HCT116 (cell line): ENCODE measurements at regions not wholly inside any gene's neighbourhood (a gene's known extent, or its start where the extent isn't known, plus 50 kb on each side); places are given as distances from the start of the nearest gene placed in this dataset.

ENCODE experiments used
- ATAC-seq: fragments of 200-7000 bp; cut with Tn5 transposase; 2 replicates; pipeline ENCODE4 v1.9.1; 2020; ENCODE audit warnings: mild to moderate bottlenecking, moderate library complexity
- BruUV-seq: library from RNA; stranded (reverse); fragments of 400-500 nt; replicated peaks from 2 replicates; lab custom pipeline; 2021; lab: Mats Ljungman, UMichigan
- CTCF ChIA-PET: fragments of 300-600 bp; sonication (Branson Sonifier 250); formaldehyde crosslinking; loops from one replicate; lab custom pipeline; 2021; ENCODE audit warnings: antibody characterized with exemption; lab: Charles Lee
- POLR2A ChIA-PET: fragments of 300-600, 350-600 bp; sonication (Branson Sonifier 250); formaldehyde crosslinking; loops from one replicate; lab custom pipeline; 2021; ENCODE audit warnings: antibody characterized with exemption; lab: Charles Lee
- RAD21 ChIA-PET, 2 experiments: fragments of 300-600 bp; sonication (Branson Sonifier 250); formaldehyde crosslinking; loops; one replicate each; lab custom pipeline; 2023; ENCODE audit warnings: low total read pairs in 2 of 2; ENCODE audit not compliant: uncharacterized antibody in 2 of 2, unreplicated experiment in 2 of 2, low non-redundant PET in 1 of 2; lab: Charles Lee
- DNase-seq: peaks from one replicate; pipeline ENCODE4 v3.0.0-alpha.2; 2010; ENCODE audit warnings: low read depth, low spot score
- H2AFZ ChIP-seq: fragments of 200-600 bp; shearing (Covaris generic), sonication (generic); 2 replicates; pipeline ENCODE4 v1.6.1; 2017; ENCODE audit warnings: low read depth, mixed run types, mixed read lengths, antibody characterized with exemption, low read length; ENCODE audit not compliant: poor library complexity, severe bottlenecking
- H3K27ac ChIP-seq: 2 replicates; pipeline ENCODE4 v1.5.1; 2012; ENCODE audit warnings: low read depth, low read length
- H3K27me3 ChIP-seq: fragments of 200-600 bp; sonication (generic); 2 replicates; pipeline ENCODE4 v1.6.1; 2016; ENCODE audit warnings: mixed run types, low read length, mixed read lengths; ENCODE audit not compliant: insufficient read depth
- H3K36me3 ChIP-seq, 2 experiments: fragments of 200-500 bp in 1 of 2; fragments of 200-600 bp in 1 of 2; sonication (Bioruptor generic) in 1 of 2; sonication (generic) in 1 of 2; 2 replicates each; pipeline versions ENCODE4 v1.5.1 to v1.6.1; 2014 to 2016; ENCODE audit warnings: low read length in 2 of 2, inconsistent platforms in 1 of 2, mixed read lengths in 1 of 2, mixed run types in 1 of 2; ENCODE audit not compliant: insufficient read depth in 2 of 2, control insufficient read depth in 1 of 2
- H3K4me1 ChIP-seq, 2 experiments: fragments of 200-600 bp in 1 of 2; sonication (generic) in 1 of 2; 2 replicates each; pipeline versions ENCODE4 v1.5.1 to v1.6.1; 2012 to 2017; ENCODE audit warnings: low read length in 2 of 2, inconsistent platforms in 1 of 2, mild to moderate bottlenecking in 1 of 2, mixed read lengths in 1 of 2, mixed run types in 1 of 2, moderate library complexity in 1 of 2; ENCODE audit not compliant: insufficient read depth in 2 of 2, control insufficient read depth in 1 of 2
- H3K4me2 ChIP-seq: fragments of 200-600 bp; sonication (generic); 2 replicates; pipeline ENCODE4 v1.6.1; 2017; ENCODE audit warnings: mixed run types, low read length, mixed read lengths
- H3K4me3 ChIP-seq, 2 experiments: fragments of 200-600 bp in 1 of 2; sonication (generic) in 1 of 2; replicated peaks in 1 of 2; 2 replicates each; pipeline ENCODE4 v1.5.1; 2011 to 2016; ENCODE audit warnings: low read length in 2 of 2, control low read depth in 1 of 2, low read depth in 1 of 2, mild to moderate bottlenecking in 1 of 2, mixed read lengths in 1 of 2, mixed run types in 1 of 2
- H3K79me2 ChIP-seq: fragments of 200-600 bp; sonication (generic); 2 replicates; pipeline ENCODE4 v1.6.1; 2017; ENCODE audit warnings: mild to moderate bottlenecking, mixed run types, low read length, moderate library complexity, mixed read lengths; ENCODE audit not compliant: insufficient read depth
- H3K9ac ChIP-seq: fragments of 200-600 bp; sonication (generic); 2 replicates; pipeline ENCODE4 v1.6.1; 2016; ENCODE audit warnings: low read length, mixed read lengths
- H3K9me2 ChIP-seq: fragments of 200-600 bp; sonication (generic), shearing (Covaris generic); 2 replicates; pipeline ENCODE4 v1.6.1; 2017; ENCODE audit warnings: mixed run types, mild to moderate bottlenecking, moderate library complexity; ENCODE audit not compliant: insufficient read depth
- H3K9me3 ChIP-seq, 2 experiments: fragments of 200-500 bp in 1 of 2; fragments of 200-600 bp in 1 of 2; sonication (Bioruptor generic) in 1 of 2; sonication (generic) in 1 of 2; 2 replicates each; pipeline ENCODE4 v1.6.1; 2014 to 2017; ENCODE audit warnings: low read length in 2 of 2, mixed read lengths in 2 of 2, inconsistent platforms in 1 of 2, low read depth in 1 of 2, mild to moderate bottlenecking in 1 of 2, mixed run types in 1 of 2, moderate library complexity in 1 of 2; ENCODE audit not compliant: control insufficient read depth in 1 of 2, insufficient read depth in 1 of 2
- H4K20me1 ChIP-seq: fragments of 200-600 bp; sonication (generic), shearing (Covaris generic); 2 replicates; pipeline ENCODE4 v1.6.1; 2017; ENCODE audit warnings: mixed run types, mild to moderate bottlenecking, moderate library complexity; ENCODE audit not compliant: insufficient read depth
- ATF3 ChIP-seq: IDR thresholded peaks from 2 replicates; pipeline ENCODE4 v1.6.1; 2012
- CBX3 ChIP-seq: IDR thresholded peaks from 2 replicates; pipeline ENCODE4 v1.6.1; 2012; ENCODE audit warnings: low read depth
- CTCF ChIP-seq, 3 experiments: fragments of 200-600 bp in 1 of 3; sonication (generic) in 1 of 3; IDR thresholded peaks in 2 of 3; conservative IDR thresholded peaks in 1 of 3; 2 replicates each; pipeline ENCODE4 v1.5.1; 2012 to 2017; ENCODE audit warnings: low read depth in 2 of 3, low read length in 2 of 3, antibody characterized with exemption in 1 of 3, borderline replicate concordance in 1 of 3, control low read depth in 1 of 3, mild to moderate bottlenecking in 1 of 3, mixed read lengths in 1 of 3, mixed run types in 1 of 3, moderate library complexity in 1 of 3; ENCODE audit not compliant: insufficient read depth in 1 of 3
- EGR1 ChIP-seq: IDR thresholded peaks from 2 replicates; pipeline ENCODE4 v1.6.1; 2012; ENCODE audit warnings: low read depth
- ELF1 ChIP-seq: IDR thresholded peaks from 2 replicates; pipeline ENCODE4 v1.6.1; 2012; ENCODE audit warnings: low read depth, borderline replicate concordance
- EZH2 ChIP-seq: fragments of 200-600 bp; sonication (generic); IDR thresholded peaks from 2 replicates; pipeline ENCODE4 v1.6.1; 2017; ENCODE audit warnings: antibody characterized with exemption, mixed run types
- EZH2phosphoT487 ChIP-seq: fragments of 200-600 bp; IDR thresholded peaks from 2 replicates; pipeline ENCODE4 v1.6.1; 2018; ENCODE audit warnings: antibody characterized with exemption, borderline replicate concordance
- JUND ChIP-seq: IDR thresholded peaks from 2 replicates; pipeline ENCODE4 v1.6.1; 2012
- POLR2AphosphoS5 ChIP-seq: IDR thresholded peaks from 2 replicates; pipeline ENCODE4 v1.6.1; 2011; ENCODE audit warnings: mild to moderate bottlenecking, low read depth, low read length, moderate library complexity
- SP1 ChIP-seq: IDR thresholded peaks from 2 replicates; pipeline ENCODE4 v1.6.1; 2012; ENCODE audit warnings: low read depth
- SRF ChIP-seq: IDR thresholded peaks from 2 replicates; pipeline ENCODE4 v1.6.1; 2012; ENCODE audit warnings: low read depth
- TCF7L2 ChIP-seq: IDR thresholded peaks from 2 replicates; pipeline ENCODE4 v1.7.0; 2011; ENCODE audit warnings: borderline replicate concordance, inconsistent platforms; ENCODE audit not compliant: insufficient read depth, insufficient read length; ENCODE audit errors: extremely low read depth
- ZNF274 ChIP-seq: fragments of 200-500 bp; sonication (Bioruptor generic); IDR thresholded peaks from 2 replicates; pipeline ENCODE4 v1.6.1; 2014; ENCODE audit warnings: mild to moderate bottlenecking, low read depth, low read length, inconsistent platforms
- intact Hi-C: fragments of 100-400 bp; cut with micrococcal nuclease; formaldehyde crosslinking; loops from 2 replicates; pipeline ENCODE4 v1.10.0; 2022

GRCh38 chr14:86823581-86823980, 1169.4 kb downstream of the GALC start:
- H3K4me1 ChIP-seq, result no peaks in the 10 kb centered on the region
- no peaks in the 10 kb centered on the region for H3K9me2 ChIP-seq
- DNase-seq (no peak), ATAC-seq (no peak)
- no peak overlapping the region for H2AFZ ChIP-seq
- H3K79me2 ChIP-seq, result no peaks in the 10 kb centered on the region
- no peak overlapping the region for H3K9ac ChIP-seq
- CTCF ChIA-PET, result no interaction called here
- H3K4me2 ChIP-seq, result no peak overlapping the region
- H3K4me3 ChIP-seq, result no peak overlapping the region
- H3K36me3 ChIP-seq, result no peaks in the 10 kb centered on the region
- peaks cover 4 to 26% of the 10 kb centered on the region in 2 experiments; a peak in 2 of 4 replicates for H3K9me3 ChIP-seq
- no TSS peak for BruUV-seq
- H3K27ac ChIP-seq, result no peak overlapping the region
- RAD21 ChIA-PET, result no interaction called here
- no peaks in the 10 kb centered on the region for H4K20me1 ChIP-seq
- H3K27me3 ChIP-seq, result no peaks in the 10 kb centered on the region
- TF ChIP-seq TCF7L2 (no peak), CBX3 (no peak), ZNF274 (no peak), ATF3 (no peak), EGR1 (no peak), EZH2phosphoT487 (no peak), SP1 (no peak), EZH2 (no peak), JUND (no peak)
- POLR2A ChIA-PET, result no interaction called here
- intact Hi-C loops, result no loop called here

- BruUV-seq, result no TSS peak
- H2AFZ ChIP-seq, result no peak overlapping the region
- H3K27me3 ChIP-seq, result no peaks in the 10 kb centered on the region
- TF ChIP-seq ELF1, result no peak
- no peak for TF ChIP-seq ZNF274
- TF ChIP-seq POLR2AphosphoS5, result no peak
- no peak for TF ChIP-seq SRF
- TF ChIP-seq CTCF (IDR thresholded peaks at IDR 0.05 in 2 of 3, conservative IDR thresholded peaks at IDR 0.05 in 1 of 3; ENCODE audit: borderline replicate concordance in 1 of 3, insufficient read depth in 1 of 3, low read depth in 2 of 3, low read length in 2 of 3), result no peak
- TF ChIP-seq JUND, result no peak
- no peak for TF ChIP-seq SP1
- TF ChIP-seq CBX3, result no peak
- no peak for TF ChIP-seq EZH2
- ChIA-PET CTCF (no interaction called here), RAD21 (no interaction called here), POLR2A (no interaction called here)
- no peaks in the 10 kb centered on the region for H3K9me2 ChIP-seq
- no peak overlapping the region for H3K27ac ChIP-seq
- DNase-seq (no peak), ATAC-seq (no peak)
- H4K20me1 ChIP-seq, result no peaks in the 10 kb centered on the region
- H3K9ac ChIP-seq, result no peak overlapping the region
- H3K9me3 ChIP-seq, result peaks cover 11 to 13% of the 10 kb centered on the region in 2 experiments; a peak in 2 of 4 replicates
- H3K36me3 ChIP-seq, result no peaks in the 10 kb centered on the region
- intact Hi-C loops, result no loop called here
- H3K4me1 ChIP-seq, result no peaks in the 10 kb centered on the region
- H3K4me2 ChIP-seq, result no peak overlapping the region
- H3K4me3 ChIP-seq, result no peak overlapping the region
- no peaks in the 10 kb centered on the region for H3K79me2 ChIP-seq
Measured at GRCh38 chr14:86815341-86815740, 1177.6 kb downstream of the GALC start.
